NCI-H526 (cell line): ENCODE measurements at regions not wholly inside any gene's neighbourhood (a gene's known extent, or its start where the extent isn't known, plus 50 kb on each side); places are given as distances from the start of the nearest gene placed in this dataset.

ENCODE experiments used
- DNase-seq, 2 experiments: peaks; one replicate each; lab custom pipeline; 2025; lab: John Stamatoyannopoulos, UW

- DNase-seq: no peak
Observed at GRCh38 chr7:35386816-35387706, 133.2 kb upstream of the TBX20 start.

GRCh38 chr7:35386082-35386815, 132.3 kb upstream of the TBX20 start:
- no peak for DNase-seq

- DNase-seq: no peak
Observed at GRCh38 chr7:35384761-35385700, 131.1 kb upstream of the TBX20 start.

- DNase-seq: no peak
Observed at GRCh38 chr7:35380739-35381224, 126.9 kb upstream of the TBX20 start.

GRCh38 chr7:35379481-35379880, 125.6 kb upstream of the TBX20 start:
- DNase-seq: no peak

- no peak for DNase-seq
Observed at GRCh38 chr7:35375516-35375915, 121.6 kb upstream of the TBX20 start.

GRCh38 chr7:35374858-35375257, 121.0 kb upstream of the TBX20 start:
- no peak for DNase-seq

- DNase-seq: no peak
Observed at GRCh38 chr7:35371221-35371620, 117.3 kb upstream of the TBX20 start.

- DNase-seq: no peak
Observed at GRCh38 chr7:35370687-35371086, 116.8 kb upstream of the TBX20 start.

- no peak for DNase-seq
Observed at GRCh38 chr7:35366167-35367155, 112.6 kb upstream of the TBX20 start.

GRCh38 chr7:35365523-35365922, 111.6 kb upstream of the TBX20 start:
- DNase-seq: no peak

GRCh38 chr7:35362341-35362740, 108.4 kb upstream of the TBX20 start:
- DNase-seq: no peak

GRCh38 chr7:35359423-35359822, 105.5 kb upstream of the TBX20 start:
- peak in 1 of 2 experiments; percentile 16 for DNase-seq

GRCh38 chr7:35356495-35356894, 102.6 kb upstream of the TBX20 start:
- DNase-seq: no peak

GRCh38 chr7:35355911-35356310, 102.0 kb upstream of the TBX20 start:
- DNase-seq: no peak

GRCh38 chr7:35355199-35355598, 101.3 kb upstream of the TBX20 start:
- DNase-seq: no peak

- DNase-seq: no peak
Observed at GRCh38 chr7:35353481-35353880, 99.6 kb upstream of the TBX20 start.

GRCh38 chr7:35351466-35351865, 97.6 kb upstream of the TBX20 start:
- no peak for DNase-seq

GRCh38 chr7:35348611-35349400, 94.9 kb upstream of the TBX20 start:
- DNase-seq: no peak

GRCh38 chr7:35342786-35343185, 88.9 kb upstream of the TBX20 start:
- DNase-seq: no peak
